ENCODE measurements at regions not wholly inside any gene's neighbourhood (a gene's known extent, or its start where the extent isn't known, plus 50 kb on each side); places are given as distances from the start of the nearest gene placed in this dataset.

- Histone ChIP-seq H3K27me3 (peaks cover 0 to 3% (median 0%) of the 10 kb centered on the region in 3 donors), H3K9me3 (no peaks in the 10 kb centered on the region), H3K4me3 (no peak overlapping the region), H3K36me3 (no peaks in the 10 kb centered on the region), H3K4me1 (no peaks in the 10 kb centered on the region), H3K27ac (no peak overlapping the region)
- intact Hi-C loops (cut with DNase I) = no loop called here
- TF ChIP-seq EP300 (IDR thresholded peaks at IDR 0.05) (no peak), POLR2AphosphoS5 (IDR thresholded peaks at IDR 0.05) (no peak), POLR2A (IDR thresholded peaks at IDR 0.05) (no peak)
- TF ChIP-seq, protein P1, sequence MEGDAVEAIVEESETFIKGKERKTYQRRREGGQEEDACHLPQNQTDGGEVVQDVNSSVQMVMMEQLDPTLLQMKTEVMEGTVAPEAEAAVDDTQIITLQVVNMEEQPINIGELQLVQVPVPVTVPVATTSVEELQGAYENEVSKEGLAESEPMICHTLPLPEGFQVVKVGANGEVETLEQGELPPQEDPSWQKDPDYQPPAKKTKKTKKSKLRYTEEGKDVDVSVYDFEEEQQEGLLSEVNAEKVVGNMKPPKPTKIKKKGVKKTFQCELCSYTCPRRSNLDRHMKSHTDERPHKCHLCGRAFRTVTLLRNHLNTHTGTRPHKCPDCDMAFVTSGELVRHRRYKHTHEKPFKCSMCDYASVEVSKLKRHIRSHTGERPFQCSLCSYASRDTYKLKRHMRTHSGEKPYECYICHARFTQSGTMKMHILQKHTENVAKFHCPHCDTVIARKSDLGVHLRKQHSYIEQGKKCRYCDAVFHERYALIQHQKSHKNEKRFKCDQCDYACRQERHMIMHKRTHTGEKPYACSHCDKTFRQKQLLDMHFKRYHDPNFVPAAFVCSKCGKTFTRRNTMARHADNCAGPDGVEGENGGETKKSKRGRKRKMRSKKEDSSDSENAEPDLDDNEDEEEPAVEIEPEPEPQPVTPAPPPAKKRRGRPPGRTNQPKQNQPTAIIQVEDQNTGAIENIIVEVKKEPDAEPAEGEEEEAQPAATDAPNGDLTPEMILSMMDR (IDR thresholded peaks at IDR 0.05) = no peak
- WGBS, 2 donors = 74 to 77% methylated on average over 11 of the region's 11 CpGs
- DNase-seq = no peak
These were observed 818.5 kb upstream of the SALL3 start for GRCh38 chr18:78160961-78161656.

- Histone ChIP-seq H3K27me3 (peaks cover 0 to 3% (median 0%) of the 10 kb centered on the region in 3 donors), H3K36me3 (no peaks in the 10 kb centered on the region), H3K4me3 (no peak overlapping the region), H3K27ac (no peak overlapping the region), H3K4me1 (no peaks in the 10 kb centered on the region), H3K9me3 (no peaks in the 10 kb centered on the region)
- intact Hi-C loops (cut with DNase I) = no loop called here
- no peak for DNase-seq
- 64 to 73% methylated on average over 7 of the region's 7 CpGs for WGBS, 2 donors
- TF ChIP-seq EP300 (IDR thresholded peaks at IDR 0.05) = no peak
- TF ChIP-seq POLR2A (IDR thresholded peaks at IDR 0.05) = no peak
- no peak for TF ChIP-seq POLR2AphosphoS5 (IDR thresholded peaks at IDR 0.05)
- TF ChIP-seq, protein P1 (IDR thresholded peaks at IDR 0.05) = no peak
These were observed 814.1 kb upstream of the SALL3 start for GRCh38 chr18:78165525-78165924.

DNA sequence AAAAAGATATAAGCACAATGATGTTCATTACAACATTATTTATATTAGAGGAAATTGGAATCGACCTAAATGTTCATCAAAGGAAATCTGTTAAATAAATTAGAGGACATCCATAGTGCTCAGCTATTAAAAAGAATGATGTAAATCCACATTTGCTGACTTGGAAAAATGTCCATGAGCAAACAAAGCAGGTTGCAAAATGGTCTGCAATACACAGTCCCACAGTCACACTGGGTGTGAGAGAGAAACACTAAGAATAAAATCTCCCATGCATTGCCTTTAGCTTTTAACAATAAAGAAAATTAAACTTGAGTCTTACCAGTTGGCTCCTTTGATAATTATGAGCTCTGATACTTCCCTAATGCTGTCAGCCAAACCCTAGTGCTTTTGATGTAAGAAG, 811.1 kb upstream of the SALL3 start:
- intact Hi-C loops (cut with DNase I) = no loop called here
- H3K27me3 ChIP-seq = peaks cover 0 to 3% (median 0%) of the 10 kb centered on the region in 3 donors
- H3K36me3 ChIP-seq = no peaks in the 10 kb centered on the region
- H3K9me3 ChIP-seq = no peaks in the 10 kb centered on the region
- H3K27ac ChIP-seq = no peak overlapping the region
- H3K4me1 ChIP-seq = no peaks in the 10 kb centered on the region
- DNase-seq = no peak
- H3K4me3 ChIP-seq = no peak overlapping the region
- WGBS, 2 donors = 51 to 55% methylated on average over 1 of the region's 1 CpG
- TF ChIP-seq POLR2AphosphoS5 (IDR thresholded peaks at IDR 0.05) = no peak
- TF ChIP-seq EP300 (IDR thresholded peaks at IDR 0.05) = no peak
- no peak for TF ChIP-seq POLR2A (IDR thresholded peaks at IDR 0.05)
- TF ChIP-seq, protein P1 (IDR thresholded peaks at IDR 0.05) = no peak

DNA sequence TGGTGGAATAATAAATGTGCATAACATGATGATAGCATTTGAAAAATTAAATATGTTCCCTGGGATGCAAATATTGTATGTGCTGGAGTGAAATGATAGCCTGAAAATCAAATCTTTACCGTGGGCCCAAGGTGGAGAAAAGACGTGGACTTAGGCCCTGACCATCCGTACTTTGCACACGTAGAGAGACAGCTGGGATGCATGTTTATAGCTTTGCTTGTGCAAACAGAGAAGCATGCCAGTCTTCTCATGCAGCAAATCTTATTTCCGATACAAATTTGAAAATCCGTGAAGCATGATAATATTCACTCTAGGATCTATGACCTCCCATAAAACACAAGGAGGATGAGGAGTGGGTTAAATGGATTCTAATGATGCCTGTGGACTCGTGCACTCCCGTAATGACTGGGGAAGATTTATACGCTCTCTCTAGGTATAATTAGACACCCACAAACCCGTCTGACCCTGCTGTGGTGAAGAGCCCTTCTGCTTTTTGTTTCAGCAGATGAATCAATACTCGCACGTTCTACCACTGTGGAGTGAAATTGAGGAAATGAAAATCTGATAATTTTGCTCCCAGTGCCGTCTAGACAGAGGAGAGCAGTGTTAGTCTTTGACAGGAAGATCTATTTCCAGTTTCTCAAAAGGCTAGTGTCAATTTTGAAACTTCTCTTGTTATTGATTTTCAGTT, 810.3 kb upstream of the SALL3 start:
- intact Hi-C loops (cut with DNase I) = no loop called here
- 26 to 45% methylated on average over 13 of the region's 13 CpGs for WGBS, 2 donors
- Histone ChIP-seq H3K4me3 (no peak overlapping the region), H3K27ac (no peak overlapping the region), H3K4me1 (no peaks in the 10 kb centered on the region), H3K9me3 (no peaks in the 10 kb centered on the region), H3K36me3 (no peaks in the 10 kb centered on the region), H3K27me3 (peaks cover 0 to under 1% (median 0%) of the 10 kb centered on the region in 3 donors)
- TF ChIP-seq POLR2A (IDR thresholded peaks at IDR 0.05) (no peak), POLR2AphosphoS5 (IDR thresholded peaks at IDR 0.05) (no peak), EP300 (IDR thresholded peaks at IDR 0.05) (no peak)
- TF ChIP-seq, protein P1 (IDR thresholded peaks at IDR 0.05) = no peak
- DNase-seq = no peak

All from sigmoid colon (tissue), 6 donors.